Activated T-helper 17 cell treated with anti-CD3 and anti-CD28 coated beads, Interleukin-2, amount 50 U/mL, for 72 hours (primary cell): ENCODE measurements at regions not wholly inside any gene's neighbourhood (a gene's known extent, or its start where the extent isn't known, plus 50 kb on each side); places are given as distances from the start of the nearest gene placed in this dataset.

ENCODE experiments used
- ATAC-seq: fragments of 150-1000 bp; cut with Tn5 transposase; replicated peaks from 2 replicates; pipeline ENCODE4 v1.10.0; 2021; ENCODE audit warnings: mild to moderate bottlenecking, moderate library complexity
- H3K27ac Mint-ChIP-seq: one replicate; pipeline ENCODE4 v1.8.0; 2022; ENCODE audit warnings: mixed read lengths
- H3K27me3 Mint-ChIP-seq: one replicate; pipeline ENCODE4 v1.8.0; 2022; ENCODE audit warnings: mixed read lengths
- H3K36me3 Mint-ChIP-seq: one replicate; pipeline ENCODE4 v1.8.0; 2022; ENCODE audit warnings: low read depth, mild to moderate bottlenecking, mixed read lengths
- H3K4me1 Mint-ChIP-seq: one replicate; pipeline ENCODE4 v1.8.0; 2022; ENCODE audit warnings: mixed read lengths
- H3K4me3 Mint-ChIP-seq: one replicate; pipeline ENCODE4 v1.8.0; 2022; ENCODE audit warnings: mild to moderate bottlenecking, mixed read lengths
- H3K9me3 Mint-ChIP-seq: one replicate; pipeline ENCODE4 v1.8.0; 2022; ENCODE audit warnings: mixed read lengths

- Mint-ChIP-seq H3K27me3 (no peaks in the 10 kb centered on the region), H3K4me1 (no peaks in the 10 kb centered on the region), H3K4me3 (no peak overlapping the region), H3K36me3 (no peaks in the 10 kb centered on the region), H3K9me3 (peaks cover 12% of the 10 kb centered on the region), H3K27ac (no peak overlapping the region)
- no peak for ATAC-seq
These were observed 242.8 kb upstream of the NDST4 start for GRCh38 chr4:115356176-115356575.

DNA sequence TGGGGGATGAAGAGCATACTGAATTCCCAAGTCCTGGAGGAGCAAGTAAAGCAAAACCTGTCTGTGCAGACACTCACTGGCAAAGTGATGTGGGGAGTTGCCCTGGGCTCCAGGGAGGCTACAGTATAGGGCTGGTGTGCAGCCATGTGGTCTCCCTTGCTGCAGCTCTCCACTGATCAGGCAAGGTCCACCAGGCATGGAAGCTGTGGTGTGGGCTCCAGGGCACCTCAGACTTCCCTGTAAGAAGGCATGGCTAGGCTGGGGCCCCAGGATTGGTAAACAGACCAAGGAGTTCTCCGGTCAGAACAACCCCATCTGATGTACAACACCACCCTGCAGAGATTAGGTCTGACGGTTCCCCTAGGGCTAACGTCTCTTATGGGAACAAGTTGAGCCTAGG is 241.9 kb upstream of the NDST4 start:
- no peaks in the 10 kb centered on the region for H3K36me3 Mint-ChIP-seq
- ATAC-seq: no peak
- no peak overlapping the region for H3K27ac Mint-ChIP-seq
- H3K4me1 Mint-ChIP-seq: no peaks in the 10 kb centered on the region
- no peaks in the 10 kb centered on the region for H3K27me3 Mint-ChIP-seq
- H3K9me3 Mint-ChIP-seq: peaks cover 12% of the 10 kb centered on the region
- no peak overlapping the region for H3K4me3 Mint-ChIP-seq

GRCh38 chr4:115353370-115353769 is 239.9 kb upstream of the NDST4 start:
- Mint-ChIP-seq H3K27ac (no peak overlapping the region), H3K36me3 (no peaks in the 10 kb centered on the region), H3K9me3 (peaks cover 12% of the 10 kb centered on the region), H3K27me3 (no peaks in the 10 kb centered on the region), H3K4me3 (no peak overlapping the region), H3K4me1 (no peaks in the 10 kb centered on the region)
- ATAC-seq: no peak

GRCh38 chr4:115343171-115343570 is 229.8 kb upstream of the NDST4 start:
- Mint-ChIP-seq H3K4me1 (no peaks in the 10 kb centered on the region), H3K4me3 (no peak overlapping the region), H3K9me3 (no peaks in the 10 kb centered on the region), H3K27me3 (no peaks in the 10 kb centered on the region), H3K27ac (no peak overlapping the region), H3K36me3 (no peaks in the 10 kb centered on the region)
- ATAC-seq: no peak

GRCh38 chr4:115334736-115335411 is 221.5 kb upstream of the NDST4 start:
- Mint-ChIP-seq H3K4me1 (no peaks in the 10 kb centered on the region), H3K4me3 (no peak overlapping the region), H3K27ac (no peak overlapping the region), H3K27me3 (no peaks in the 10 kb centered on the region), H3K9me3 (no peaks in the 10 kb centered on the region), H3K36me3 (no peaks in the 10 kb centered on the region)
- ATAC-seq: no peak

DNA sequence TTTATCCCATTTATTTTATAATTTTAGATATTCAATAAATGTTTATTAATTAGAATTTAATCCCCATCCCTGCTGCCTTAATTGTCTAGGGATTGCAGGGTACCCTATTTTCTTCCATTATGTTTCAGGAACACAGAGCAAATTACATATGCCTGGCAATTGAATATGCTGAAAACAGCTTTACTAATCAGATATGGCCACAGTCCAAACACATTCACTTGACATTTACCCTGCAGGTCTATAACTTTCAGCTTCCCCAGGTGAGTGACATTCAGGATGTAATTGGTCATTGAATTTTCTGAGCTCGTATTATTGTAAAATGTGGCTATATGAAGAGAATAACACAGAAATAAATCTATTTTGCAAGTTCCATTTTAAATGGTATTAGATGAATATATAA is 218.7 kb upstream of the NDST4 start:
- H3K27me3 Mint-ChIP-seq: no peaks in the 10 kb centered on the region
- no peaks in the 10 kb centered on the region for H3K36me3 Mint-ChIP-seq
- H3K4me1 Mint-ChIP-seq: no peaks in the 10 kb centered on the region
- H3K27ac Mint-ChIP-seq: no peak overlapping the region
- H3K9me3 Mint-ChIP-seq: no peaks in the 10 kb centered on the region
- no peak for ATAC-seq
- no peak overlapping the region for H3K4me3 Mint-ChIP-seq

DNA sequence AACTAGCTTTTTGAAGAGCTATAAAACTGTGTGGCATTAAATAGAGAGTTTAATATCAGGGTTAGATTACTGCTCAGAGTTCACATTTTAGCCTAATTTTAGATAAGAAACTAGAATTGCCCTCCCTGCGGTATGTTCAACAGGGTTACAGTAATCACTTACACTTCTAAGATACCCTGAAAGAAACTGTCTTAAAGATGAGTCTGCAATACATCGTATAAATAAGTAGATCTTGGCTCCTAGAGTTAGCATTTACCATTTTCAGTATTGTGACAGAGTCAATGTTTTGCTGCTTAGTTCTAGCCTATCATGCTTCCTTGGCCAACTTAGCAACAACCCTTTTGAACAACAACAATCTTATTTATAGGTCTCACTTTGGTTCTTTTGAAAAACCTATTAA is 217.8 kb upstream of the NDST4 start:
- Mint-ChIP-seq H3K27ac (no peak overlapping the region), H3K27me3 (no peaks in the 10 kb centered on the region), H3K36me3 (no peaks in the 10 kb centered on the region), H3K4me1 (no peaks in the 10 kb centered on the region), H3K4me3 (no peak overlapping the region), H3K9me3 (no peaks in the 10 kb centered on the region)
- no peak for ATAC-seq

DNA sequence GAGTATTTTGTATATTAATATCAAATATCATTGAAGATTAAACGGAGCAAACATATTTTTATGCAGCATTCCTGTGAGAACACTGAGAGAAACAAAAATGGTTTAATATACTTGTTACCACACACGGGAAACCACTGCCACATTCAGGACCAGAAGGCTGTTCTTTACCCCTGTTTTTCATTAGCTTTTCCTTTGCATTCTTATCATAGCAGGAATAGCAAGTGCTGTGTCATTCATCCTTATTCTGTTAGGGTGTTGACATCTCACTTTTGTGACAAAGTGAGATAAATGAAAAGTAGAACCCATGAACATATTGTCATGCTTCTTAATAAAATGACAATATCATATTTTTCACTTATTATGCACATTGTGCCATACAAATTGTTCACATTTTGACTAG is 212.4 kb upstream of the NDST4 start:
- ATAC-seq: no peak
- H3K4me1 Mint-ChIP-seq: no peaks in the 10 kb centered on the region
- no peak overlapping the region for H3K27ac Mint-ChIP-seq
- peaks cover 3% of the 10 kb centered on the region for H3K9me3 Mint-ChIP-seq
- no peaks in the 10 kb centered on the region for H3K27me3 Mint-ChIP-seq
- H3K36me3 Mint-ChIP-seq: no peaks in the 10 kb centered on the region
- no peak overlapping the region for H3K4me3 Mint-ChIP-seq

- H3K36me3 Mint-ChIP-seq: no peaks in the 10 kb centered on the region
- H3K27ac Mint-ChIP-seq: no peak overlapping the region
- H3K9me3 Mint-ChIP-seq: peaks cover 3% of the 10 kb centered on the region
- H3K4me1 Mint-ChIP-seq: no peaks in the 10 kb centered on the region
- no peaks in the 10 kb centered on the region for H3K27me3 Mint-ChIP-seq
- ATAC-seq: no peak
- no peak overlapping the region for H3K4me3 Mint-ChIP-seq
These were observed 209.8 kb upstream of the NDST4 start for GRCh38 chr4:115323106-115323707.

GRCh38 chr4:115315182-115315581 is 201.8 kb upstream of the NDST4 start:
- ATAC-seq: no peak
- H3K27me3 Mint-ChIP-seq: no peaks in the 10 kb centered on the region
- no peak overlapping the region for H3K27ac Mint-ChIP-seq
- H3K9me3 Mint-ChIP-seq: no peaks in the 10 kb centered on the region
- no peak overlapping the region for H3K4me3 Mint-ChIP-seq
- H3K36me3 Mint-ChIP-seq: no peaks in the 10 kb centered on the region
- no peaks in the 10 kb centered on the region for H3K4me1 Mint-ChIP-seq

DNA sequence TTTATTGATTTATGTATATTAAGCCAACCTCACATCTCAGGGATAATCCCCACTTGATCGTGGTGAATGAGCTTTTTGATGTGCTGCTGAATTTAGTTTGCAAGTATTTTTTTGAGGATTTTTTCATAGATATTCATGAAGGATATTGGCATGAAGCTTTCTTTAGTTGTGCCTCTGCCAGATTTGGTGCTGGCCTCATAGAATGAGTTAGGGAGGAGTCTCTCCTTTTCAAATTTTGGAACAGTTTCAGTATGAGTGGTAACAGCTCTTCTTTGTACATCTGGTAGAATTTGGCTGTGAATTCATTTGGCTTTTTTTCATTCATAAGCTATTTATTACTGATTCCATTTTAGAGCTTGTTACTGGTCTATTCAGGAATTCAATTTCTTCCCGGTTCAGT is 197.2 kb upstream of the NDST4 start:
- no peaks in the 10 kb centered on the region for H3K27me3 Mint-ChIP-seq
- no peaks in the 10 kb centered on the region for H3K9me3 Mint-ChIP-seq
- H3K4me3 Mint-ChIP-seq: no peak overlapping the region
- no peak for ATAC-seq
- H3K27ac Mint-ChIP-seq: no peak overlapping the region
- H3K4me1 Mint-ChIP-seq: peaks cover 8% of the 10 kb centered on the region
- H3K36me3 Mint-ChIP-seq: no peaks in the 10 kb centered on the region

DNA sequence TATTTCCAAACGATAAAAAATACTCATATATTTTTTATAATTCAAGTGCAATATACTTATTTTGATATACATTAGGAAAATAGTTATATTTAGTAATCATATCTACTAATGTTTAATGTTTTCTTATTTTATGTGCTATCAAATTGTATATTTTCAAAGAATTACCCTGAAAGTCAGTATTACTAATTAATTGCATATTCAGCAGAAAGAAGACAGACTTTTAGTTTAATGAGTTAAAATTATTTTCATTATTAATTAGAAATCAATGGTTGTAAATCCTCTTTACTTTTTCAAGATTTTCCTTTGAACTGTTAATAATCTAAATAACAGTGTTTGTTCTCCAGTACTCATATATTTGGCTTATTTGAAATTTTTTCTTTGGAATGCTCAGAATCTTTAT is 181.3 kb upstream of the NDST4 start:
- Mint-ChIP-seq H3K36me3 (no peaks in the 10 kb centered on the region), H3K4me1 (no peaks in the 10 kb centered on the region), H3K27ac (no peak overlapping the region), H3K27me3 (no peaks in the 10 kb centered on the region), H3K9me3 (no peaks in the 10 kb centered on the region), H3K4me3 (no peak overlapping the region)
- no peak for ATAC-seq

DNA sequence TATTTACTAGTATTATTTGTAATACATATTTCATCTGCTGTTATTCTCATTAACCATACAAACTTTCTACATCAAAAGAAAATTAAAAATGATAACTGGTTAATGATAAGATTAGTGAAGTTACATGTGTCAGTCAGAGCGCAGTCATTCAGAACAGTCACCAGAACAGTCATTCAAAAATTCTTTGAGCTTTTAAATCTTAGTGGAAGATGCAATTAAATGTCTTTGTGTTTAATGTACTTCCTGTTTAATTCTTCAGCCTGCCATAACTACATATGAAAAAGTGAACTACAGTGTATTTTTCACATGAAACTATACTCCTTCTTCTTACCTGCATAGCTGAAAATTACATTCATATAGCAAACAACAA is 179.7 kb upstream of the NDST4 start:
- no peaks in the 10 kb centered on the region for H3K27me3 Mint-ChIP-seq
- no peak overlapping the region for H3K4me3 Mint-ChIP-seq
- no peaks in the 10 kb centered on the region for H3K9me3 Mint-ChIP-seq
- ATAC-seq: no peak
- H3K27ac Mint-ChIP-seq: no peak overlapping the region
- H3K36me3 Mint-ChIP-seq: no peaks in the 10 kb centered on the region
- no peaks in the 10 kb centered on the region for H3K4me1 Mint-ChIP-seq

DNA sequence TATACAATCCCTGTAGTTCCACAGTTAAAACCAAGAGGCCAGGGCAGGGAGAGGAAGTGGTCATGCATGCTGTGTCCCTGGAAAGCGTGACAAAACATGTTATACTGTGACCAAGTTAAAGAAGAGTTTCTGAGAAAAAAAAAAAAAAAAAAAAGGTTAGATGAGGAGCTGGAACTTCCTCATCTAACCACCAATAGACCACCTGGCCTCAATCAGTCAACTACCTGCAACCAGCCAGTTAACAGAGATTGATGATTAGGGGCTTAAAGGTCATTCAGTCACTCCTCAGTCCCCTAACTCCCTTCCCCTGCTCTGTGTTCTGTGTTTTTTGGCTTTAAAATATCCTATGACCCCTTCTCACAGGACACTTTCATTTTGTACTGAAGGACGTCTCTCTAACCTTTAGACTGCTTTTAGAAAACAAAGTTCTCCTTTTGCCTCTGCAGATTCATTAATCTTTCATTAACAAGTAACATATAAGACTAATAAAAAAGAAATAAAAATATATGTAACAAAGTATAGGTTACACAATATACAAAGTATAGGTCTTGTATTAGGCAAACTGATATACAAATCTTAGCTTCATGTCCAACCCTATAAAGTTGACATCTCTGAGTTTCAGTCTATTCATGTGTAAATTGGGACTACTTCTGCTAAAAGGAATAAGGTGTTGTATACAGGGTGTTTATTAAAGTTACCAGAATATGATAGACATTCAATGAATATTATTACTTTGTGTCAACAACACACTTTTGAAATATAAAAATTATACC is 179.1 kb upstream of the NDST4 start:
- ATAC-seq: no peak
- Mint-ChIP-seq H3K4me1 (no peaks in the 10 kb centered on the region), H3K27ac (no peak overlapping the region), H3K27me3 (no peaks in the 10 kb centered on the region), H3K36me3 (no peaks in the 10 kb centered on the region), H3K9me3 (no peaks in the 10 kb centered on the region), H3K4me3 (no peak overlapping the region)

DNA sequence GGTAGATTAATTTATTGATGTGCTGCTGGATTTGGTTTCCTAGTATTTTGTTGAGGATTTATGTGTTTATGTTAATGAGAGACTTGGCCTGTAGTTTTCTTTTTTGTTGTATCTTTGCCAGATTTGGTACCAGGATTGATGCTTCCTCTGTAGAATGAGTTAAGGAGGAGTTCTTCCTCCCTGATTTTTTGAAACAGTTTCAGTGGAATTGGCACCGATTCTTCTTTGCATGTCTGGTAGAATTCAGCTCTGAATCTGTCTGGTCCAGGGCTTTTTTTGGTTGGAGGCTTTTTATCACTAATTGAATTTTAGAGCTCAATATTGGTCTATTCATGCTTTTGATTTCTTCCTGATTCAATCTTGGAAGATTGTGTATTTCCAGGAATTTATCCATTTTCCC is 174.0 kb upstream of the NDST4 start:
- Mint-ChIP-seq H3K36me3 (no peaks in the 10 kb centered on the region), H3K27me3 (no peaks in the 10 kb centered on the region), H3K9me3 (no peaks in the 10 kb centered on the region), H3K27ac (no peak overlapping the region), H3K4me3 (no peak overlapping the region), H3K4me1 (no peaks in the 10 kb centered on the region)
- ATAC-seq: no peak
